ENCODE measurements at regions not wholly inside any gene's neighbourhood (a gene's known extent, or its start where the extent isn't known, plus 50 kb on each side); places are given as distances from the start of the nearest gene placed in this dataset.

GRCh38 chr19:5220866-5221265 lies 119.7 kb downstream of the PTPRS start:
- DNase-seq (ENCODE audit: low spot score): no peak
- no peaks in the 10 kb centered on the region for H3K4me1 ChIP-seq (ENCODE audit: control insufficient read depth in 4 of 4, insufficient read depth in 4 of 4, low read length in 3 of 4)
- no peak overlapping the region for H3K27ac ChIP-seq (ENCODE audit: low read depth in 1 of 2, low read length in 2 of 2)
- no peaks in the 10 kb centered on the region for H3K9me3 ChIP-seq (ENCODE audit: control insufficient read depth in 4 of 4, low read length in 3 of 4)
- H3K9ac ChIP-seq (ENCODE audit: low read depth in 1 of 2, low read length in 2 of 2): no peak overlapping the region
- no peaks in the 10 kb centered on the region for H3K27me3 ChIP-seq (ENCODE audit: control insufficient read depth in 4 of 4, insufficient read depth in 4 of 4, low read length in 3 of 4)
- 98% methylated on average over 16 of the region's 16 CpGs for WGBS
- peaks cover 2 to 44% (median 9%) of the 10 kb centered on the region in 4 donors for H3K36me3 ChIP-seq (ENCODE audit: control insufficient read depth in 4 of 4, insufficient read depth in 3 of 4, low read depth in 1 of 4, low read length in 3 of 4)
- no peak overlapping the region for H3K4me3 ChIP-seq (ENCODE audit: low read depth in 1 of 3, low read length in 3 of 3)
- no peak for TF ChIP-seq ZBTB33 (IDR thresholded peaks at IDR 0.05)
- no peak for TF ChIP-seq HNF4A (conservative IDR thresholded peaks at IDR 0.05)
- TF ChIP-seq GABPA (IDR thresholded peaks at IDR 0.05 in 1 of 2, conservative IDR thresholded peaks at IDR 0.05 in 1 of 2): no peak
- TF ChIP-seq CTCF (IDR thresholded peaks at IDR 0.05; ENCODE audit: low read depth, low read length, missing input control): no peak
- TF ChIP-seq NR2F2 (IDR thresholded peaks at IDR 0.05): no peak
- no peak for TF ChIP-seq YY1 (IDR thresholded peaks at IDR 0.05)
- no peak for TF ChIP-seq MAX (IDR thresholded peaks at IDR 0.05)
- no peak for TF ChIP-seq SP1 (IDR thresholded peaks at IDR 0.05)
- no peak for TF ChIP-seq REST (IDR thresholded peaks at IDR 0.05)
- no peak for TF ChIP-seq FOXA1 (IDR thresholded peaks at IDR 0.05)
- no peak for TF ChIP-seq TAF1 (conservative IDR thresholded peaks at IDR 0.05)
- no peak for TF ChIP-seq JUND (IDR thresholded peaks at IDR 0.05)
- TF ChIP-seq FOXA2 (IDR thresholded peaks at IDR 0.05): no peak
- no peak for TF ChIP-seq HNF4G (IDR thresholded peaks at IDR 0.05)
- TF ChIP-seq EGR1 (IDR thresholded peaks at IDR 0.05; ENCODE audit: low read depth in 2 of 2): no peak
- TF ChIP-seq RAD21 (IDR thresholded peaks at IDR 0.05): no peak
- no peak for TF ChIP-seq RXRA (IDR thresholded peaks at IDR 0.05)
- TF ChIP-seq ATF3 (IDR thresholded peaks at IDR 0.05): no peak

Data from liver (tissue), 8 donors.